ENCODE measurements at regions not wholly inside any gene's neighbourhood (a gene's known extent, or its start where the extent isn't known, plus 50 kb on each side); places are given as distances from the start of the nearest gene placed in this dataset.

DNA sequence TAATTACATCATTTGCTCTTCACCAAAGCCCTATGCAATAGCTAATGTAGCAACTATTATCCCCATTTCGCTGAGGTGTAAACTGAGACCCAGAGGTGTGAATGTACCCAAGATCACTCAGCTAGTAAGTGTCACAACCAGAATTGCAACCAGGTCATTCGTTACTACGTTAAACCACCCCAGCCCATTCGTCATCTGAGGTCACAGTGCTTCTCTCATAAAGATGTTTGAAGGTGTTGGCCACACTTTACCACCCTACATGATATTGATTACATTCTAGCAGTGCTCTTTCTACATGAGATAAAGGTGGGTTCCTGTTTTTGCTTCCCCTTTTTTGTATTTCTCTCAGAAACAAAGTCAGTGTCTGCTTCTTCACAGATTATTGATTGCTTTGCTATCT lies 195.3 kb downstream of the ZBTB18 start:
- no peak for DNase-seq (ENCODE audit: extremely low spot score, insufficient read length, low read depth)
- FAIRE-seq, result no peak

DNA sequence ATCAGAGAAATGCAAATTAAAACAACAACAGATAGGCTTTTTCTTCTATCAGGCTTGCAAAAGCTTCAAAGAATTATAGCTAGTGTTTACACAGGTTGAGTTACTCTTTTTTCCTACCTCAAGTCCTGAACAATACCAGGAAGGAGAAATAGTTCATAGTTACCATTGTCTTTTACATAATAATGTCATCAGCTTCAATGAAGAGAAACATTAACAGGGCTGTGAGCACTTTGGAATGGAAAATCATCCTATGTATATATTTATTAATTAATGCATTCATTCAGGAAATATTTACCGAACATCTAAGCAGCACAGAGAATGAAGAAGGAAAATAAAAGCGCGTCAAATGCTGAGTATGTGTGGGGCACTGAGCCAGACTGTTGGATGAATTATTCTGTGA lies 197.3 kb downstream of the ZBTB18 start:
- FAIRE-seq, result no peak
- DNase-seq (ENCODE audit: extremely low spot score, insufficient read length, low read depth), result no peak

DNA sequence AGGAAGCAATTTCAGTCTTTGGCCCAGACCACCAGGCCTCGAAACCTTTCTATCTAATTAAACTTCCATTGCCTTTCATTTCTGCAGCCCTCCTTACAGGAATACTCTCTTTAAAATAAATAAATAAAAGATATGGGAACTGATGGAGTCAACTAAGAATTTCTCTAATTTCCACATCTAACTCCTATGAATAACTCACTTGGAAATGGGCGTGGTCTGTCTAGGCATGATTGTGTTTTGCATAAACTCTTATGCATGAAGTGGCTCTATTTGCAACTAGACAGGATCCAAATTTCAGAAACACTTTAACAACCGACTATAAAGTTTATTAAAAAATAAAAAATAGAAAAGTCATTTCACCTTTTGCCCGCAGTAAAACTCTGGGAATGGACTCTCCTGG lies 199.5 kb downstream of the ADSS2 start:
- FAIRE-seq, result no peak
- no peak for DNase-seq (ENCODE audit: extremely low spot score, insufficient read length, low read depth)

DNA sequence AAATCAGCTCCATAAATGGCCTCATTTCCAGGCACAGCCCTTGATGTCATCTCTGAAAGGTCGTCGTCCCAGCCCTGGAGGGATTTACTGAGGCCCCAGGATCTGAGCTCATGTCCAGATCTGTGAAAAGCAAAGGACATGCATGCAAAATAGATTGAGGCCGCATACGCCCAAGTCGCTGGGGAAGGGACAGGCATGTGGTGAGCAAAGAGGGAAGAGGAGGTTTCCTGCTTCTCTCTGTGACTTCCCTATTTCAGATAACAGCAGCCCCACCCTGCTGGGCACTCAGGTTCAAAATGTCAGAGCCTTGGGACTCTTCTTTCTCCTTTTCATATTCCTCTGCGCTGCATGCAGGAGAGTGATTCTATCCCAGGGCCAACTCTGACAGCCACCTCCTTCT lies 197.2 kb downstream of the ADSS2 start:
- FAIRE-seq (no peak), DNase-seq (ENCODE audit: extremely low spot score, insufficient read length, low read depth) (no peak)

DNA sequence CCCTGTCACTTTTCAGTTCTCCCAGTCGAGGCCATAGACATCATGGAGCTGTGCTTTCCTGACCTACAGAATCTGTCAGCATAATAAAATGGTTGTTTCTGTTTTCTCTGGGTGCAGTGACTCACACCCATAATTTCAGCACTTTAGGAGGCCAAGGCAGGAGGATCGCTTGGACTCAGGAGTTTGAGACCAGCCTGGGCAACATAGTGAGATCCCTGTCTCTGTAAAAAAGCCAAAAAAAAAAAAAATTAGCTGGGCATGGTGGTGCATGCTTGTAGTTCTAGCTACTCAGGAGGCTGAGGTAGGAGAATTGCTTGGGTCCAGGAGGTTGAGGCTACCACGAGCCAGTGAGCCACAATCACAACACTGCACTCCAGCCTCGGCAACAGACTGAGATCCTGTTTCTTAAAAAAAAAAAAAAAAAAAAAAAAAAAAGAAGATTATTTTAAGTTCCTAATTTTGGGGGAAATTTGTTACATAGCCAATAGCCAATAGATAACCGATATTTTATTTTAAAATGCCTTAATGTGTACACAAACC lies 196.2 kb downstream of the ADSS2 start:
- FAIRE-seq (no peak), DNase-seq (ENCODE audit: extremely low spot score, insufficient read length, low read depth) (no peak)

DNA sequence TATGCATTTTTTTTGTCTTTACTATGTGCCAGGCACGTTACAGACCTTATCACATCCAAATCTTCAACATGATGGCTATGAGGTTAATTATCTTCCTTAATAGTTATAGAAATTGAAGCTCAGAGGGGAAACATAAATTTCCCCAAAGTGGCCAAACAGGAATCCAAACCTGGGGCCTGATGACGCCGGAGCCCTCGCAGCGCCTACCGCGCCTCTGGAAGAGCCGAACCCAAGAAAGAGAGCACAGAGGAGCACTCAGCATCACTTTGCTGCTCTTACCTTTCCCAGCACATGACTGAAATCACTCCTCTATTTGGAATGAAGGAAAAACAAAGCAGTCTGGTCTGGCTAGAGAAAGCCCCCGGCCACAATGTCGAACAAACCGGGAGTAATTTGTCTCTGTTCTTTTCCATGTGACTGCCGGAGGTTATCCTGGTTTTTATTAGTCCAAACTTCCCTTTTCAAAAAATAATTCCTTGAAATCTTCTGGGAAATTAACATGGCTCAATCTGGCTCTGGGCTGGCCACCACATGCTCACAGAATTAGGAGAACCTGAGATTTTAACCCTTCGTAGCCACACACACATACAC lies 195.5 kb downstream of the ADSS2 start:
- no peak for DNase-seq (ENCODE audit: extremely low spot score, insufficient read length, low read depth)
- no peak for FAIRE-seq

DNA sequence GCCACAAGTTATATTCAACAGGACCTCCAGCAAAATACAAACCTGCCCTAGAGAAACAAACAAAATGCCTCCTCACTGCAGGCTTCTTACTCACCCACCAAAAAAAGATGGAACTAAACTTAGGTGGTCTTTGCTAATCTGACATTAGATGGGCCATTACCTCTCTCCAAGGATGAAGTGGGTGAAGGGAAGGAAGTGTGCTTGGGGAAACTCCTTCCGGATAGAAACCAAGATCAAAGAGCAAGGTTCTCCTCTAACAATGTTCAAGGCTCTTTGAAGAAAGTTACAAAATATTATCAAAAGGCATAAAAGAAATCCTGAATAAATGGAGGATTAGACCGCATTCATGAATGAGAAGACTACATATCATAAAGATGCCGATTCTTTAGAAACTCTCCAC lies 187.5 kb downstream of the ADSS2 start:
- DNase-seq (ENCODE audit: extremely low spot score, insufficient read length, low read depth) (no peak), FAIRE-seq (no peak)

GRCh38 chr1:244265507-244265906 lies 186.2 kb downstream of the ADSS2 start:
- no peak for FAIRE-seq
- no peak for DNase-seq (ENCODE audit: extremely low spot score, insufficient read length, low read depth)

DNA sequence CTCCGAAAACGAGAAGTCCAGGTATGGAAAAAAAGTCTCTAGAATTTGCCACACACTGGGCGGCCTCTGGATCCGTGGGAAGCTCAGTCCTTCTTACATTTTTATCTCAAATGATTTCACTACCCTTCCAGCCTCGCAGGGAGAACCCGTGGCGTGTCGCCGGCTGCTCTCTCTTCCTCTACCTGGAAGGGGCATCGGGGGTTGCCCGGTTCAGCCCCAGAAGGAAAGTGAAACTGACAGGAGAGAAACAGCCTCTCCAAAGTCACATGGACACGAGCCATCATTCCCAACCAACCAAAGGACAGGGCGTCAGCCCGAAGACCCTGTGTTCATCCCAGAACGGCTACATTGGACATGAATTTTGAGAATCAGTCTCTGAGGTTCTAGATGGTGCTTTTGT lies 182.5 kb downstream of the ADSS2 start:
- DNase-seq (ENCODE audit: extremely low spot score, insufficient read length, low read depth) (no peak), FAIRE-seq (no peak)

- no peak for FAIRE-seq
- no peak for DNase-seq (ENCODE audit: extremely low spot score, insufficient read length, low read depth)
Observed at GRCh38 chr1:244271004-244271403, 180.7 kb downstream of the ADSS2 start.

- DNase-seq (ENCODE audit: extremely low spot score, insufficient read length, low read depth) (no peak), FAIRE-seq (no peak)
Observed at GRCh38 chr1:244271691-244272308, 179.9 kb downstream of the ADSS2 start.

DNA sequence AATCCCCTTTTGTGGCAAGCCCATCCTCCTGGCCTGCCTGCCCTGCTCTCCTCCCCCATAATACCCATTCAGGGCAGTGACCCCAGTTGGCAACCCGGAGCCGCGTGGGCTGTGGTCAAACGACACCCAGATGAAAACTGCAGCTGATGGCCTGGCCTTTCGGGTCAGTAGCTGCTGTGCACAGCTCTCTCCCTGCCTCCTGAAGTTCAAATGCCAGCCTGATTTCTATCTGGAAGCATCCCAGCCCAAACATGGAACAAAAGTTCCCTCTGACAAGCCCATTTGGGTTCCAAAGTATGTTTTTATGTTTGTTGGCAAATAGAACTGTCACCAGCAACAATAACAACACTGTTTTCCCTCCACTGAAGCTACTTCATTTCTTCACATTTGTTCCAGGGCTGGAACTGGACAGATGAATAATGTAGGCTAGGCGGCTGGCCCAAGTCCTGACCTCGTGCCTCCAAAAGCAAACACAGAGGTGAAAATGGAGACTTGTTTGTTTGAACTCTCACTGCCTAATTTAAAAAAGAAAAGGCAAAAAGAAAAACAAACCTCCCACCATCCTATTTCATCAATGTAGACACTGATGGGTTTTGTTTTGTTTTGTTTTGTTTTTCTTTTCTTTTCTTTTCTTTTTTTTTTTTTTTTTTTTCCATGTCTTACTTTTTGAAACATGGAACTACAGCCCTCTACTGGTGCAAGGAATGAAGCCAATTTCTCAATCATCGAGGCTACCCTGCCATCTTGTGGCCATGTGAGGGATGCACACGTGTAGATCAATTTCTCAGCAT lies 179.0 kb downstream of the ADSS2 start:
- peak; percentile 86 for FAIRE-seq
- peak; percentile 40 for DNase-seq (ENCODE audit: extremely low spot score, insufficient read length, low read depth)

DNA sequence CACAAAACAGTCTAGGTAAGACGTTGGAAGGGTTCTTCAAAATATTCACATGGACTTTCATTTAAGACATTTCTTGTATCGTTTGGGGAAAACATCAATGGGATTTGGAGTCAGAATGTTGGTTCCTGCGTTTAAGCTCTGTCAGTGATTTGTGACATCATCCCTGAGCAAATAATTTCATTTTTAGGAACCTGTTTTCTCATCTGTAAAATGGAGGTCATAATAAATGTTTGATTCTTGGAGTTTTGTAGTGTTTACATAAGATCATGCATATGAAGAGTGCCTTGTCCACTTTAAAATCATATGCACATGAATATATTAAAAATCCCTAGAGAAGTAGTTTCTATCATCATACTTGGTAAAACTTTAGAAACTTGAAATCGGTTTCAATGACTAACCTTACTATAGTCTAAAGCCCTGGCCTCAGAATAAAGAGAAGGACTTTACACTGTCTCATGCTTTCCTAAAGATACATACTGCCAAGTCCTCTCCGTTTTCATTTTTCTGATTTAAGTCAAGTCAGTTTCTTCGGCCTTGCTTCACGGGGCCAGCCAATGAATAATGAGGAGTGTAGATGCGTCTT lies 178.4 kb downstream of the ADSS2 start:
- FAIRE-seq, result no peak
- no peak for DNase-seq (ENCODE audit: extremely low spot score, insufficient read length, low read depth)

DNA sequence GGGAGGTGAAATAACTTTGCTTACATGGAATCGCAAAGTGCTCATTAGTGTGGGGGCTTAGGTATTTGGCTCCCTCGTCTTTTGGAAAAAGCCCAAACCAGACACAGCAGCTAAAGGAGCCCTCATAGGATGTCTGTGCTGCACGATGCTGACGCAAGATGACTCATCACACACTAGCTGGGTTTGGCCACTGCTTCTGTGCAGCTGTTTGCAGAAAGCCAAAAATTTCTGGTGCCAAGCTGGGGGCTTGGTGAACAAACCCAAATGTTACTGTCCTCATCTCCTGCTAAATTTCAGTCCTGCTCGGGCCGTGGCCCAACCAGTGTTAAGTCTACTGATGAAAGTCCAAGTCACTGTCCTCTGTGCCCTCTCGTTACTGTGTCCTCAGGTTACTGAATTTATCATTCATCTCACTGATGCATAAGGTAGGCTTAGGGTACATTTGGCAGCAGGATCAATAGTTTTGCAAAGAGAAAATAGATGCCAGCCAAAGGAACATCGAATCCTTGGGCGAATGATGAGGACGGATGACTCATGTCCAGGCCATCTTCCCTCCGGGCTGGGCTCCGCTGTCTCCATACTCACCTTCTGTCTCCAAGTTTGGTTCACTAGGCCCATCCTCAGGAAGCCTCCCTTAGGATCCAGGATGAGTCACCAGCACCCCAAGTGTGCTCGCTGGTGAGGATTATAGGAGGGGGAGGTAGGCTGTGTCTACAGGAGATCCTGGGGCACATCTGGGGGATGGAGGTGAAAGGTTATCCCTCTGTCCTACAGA lies 177.7 kb downstream of the ADSS2 start:
- no peak for FAIRE-seq
- no peak for DNase-seq (ENCODE audit: extremely low spot score, insufficient read length, low read depth)

DNA sequence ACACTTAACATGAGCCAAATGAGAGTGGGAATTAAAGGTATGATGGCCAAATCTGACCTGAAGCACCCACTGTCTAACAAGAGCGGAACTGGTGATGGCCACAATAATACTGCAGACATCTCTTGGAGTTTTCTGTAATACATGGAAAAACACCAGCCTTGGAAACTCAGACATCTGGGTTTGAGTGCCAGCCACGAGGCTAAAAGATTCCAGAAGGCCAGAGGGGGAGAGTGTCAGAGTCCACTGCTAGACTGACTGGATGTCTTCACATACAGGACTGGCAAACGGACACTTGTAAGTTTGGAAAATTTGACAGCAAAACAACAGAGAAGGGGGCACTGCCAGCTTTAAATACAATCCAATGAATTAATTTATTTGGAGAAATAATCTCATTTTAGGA lies 175.1 kb downstream of the ADSS2 start:
- DNase-seq (ENCODE audit: extremely low spot score, insufficient read length, low read depth) (no peak), FAIRE-seq (no peak)

DNA sequence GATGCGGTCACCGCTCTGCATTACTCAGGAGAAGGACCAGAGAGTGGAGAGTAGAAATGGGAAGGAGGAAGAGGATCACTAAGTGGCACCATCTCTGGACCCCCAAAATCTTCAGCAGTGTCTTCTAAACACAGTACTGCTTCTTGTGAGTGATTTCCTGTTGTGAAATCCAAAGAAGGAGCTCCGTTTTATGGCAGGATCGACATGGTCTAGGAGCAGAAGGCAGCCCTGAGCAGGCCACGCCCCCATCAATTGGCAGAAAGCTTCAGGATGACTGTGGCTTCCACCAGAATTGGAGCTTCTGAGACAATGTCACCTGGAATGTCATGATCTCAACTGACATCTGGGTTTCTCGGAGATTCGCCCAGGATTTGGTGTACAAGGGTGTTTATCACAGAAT lies 171.5 kb downstream of the ADSS2 start:
- FAIRE-seq (no peak), DNase-seq (ENCODE audit: extremely low spot score, insufficient read length, low read depth) (no peak)

DNA sequence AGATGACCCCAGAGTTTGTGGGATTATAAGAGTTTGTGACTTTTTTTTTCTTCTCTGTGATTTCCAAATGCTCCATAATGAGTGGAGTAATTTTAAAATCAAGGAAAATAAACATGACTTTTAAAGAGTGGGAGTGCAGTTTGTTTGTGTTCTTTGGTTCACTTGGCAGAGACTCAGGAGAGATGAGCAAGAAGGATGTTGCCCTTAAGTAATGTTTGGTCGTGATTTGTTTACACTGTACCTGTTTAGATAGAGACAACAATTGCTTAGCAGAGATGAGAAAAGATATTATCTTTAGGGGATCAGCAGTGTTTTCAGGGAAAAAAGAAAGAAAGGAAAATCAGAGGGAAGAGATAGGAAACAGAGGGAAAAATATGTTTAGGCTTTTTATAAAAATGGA lies 170.8 kb downstream of the ADSS2 start:
- no peak for FAIRE-seq
- DNase-seq (ENCODE audit: extremely low spot score, insufficient read length, low read depth), result no peak

DNA sequence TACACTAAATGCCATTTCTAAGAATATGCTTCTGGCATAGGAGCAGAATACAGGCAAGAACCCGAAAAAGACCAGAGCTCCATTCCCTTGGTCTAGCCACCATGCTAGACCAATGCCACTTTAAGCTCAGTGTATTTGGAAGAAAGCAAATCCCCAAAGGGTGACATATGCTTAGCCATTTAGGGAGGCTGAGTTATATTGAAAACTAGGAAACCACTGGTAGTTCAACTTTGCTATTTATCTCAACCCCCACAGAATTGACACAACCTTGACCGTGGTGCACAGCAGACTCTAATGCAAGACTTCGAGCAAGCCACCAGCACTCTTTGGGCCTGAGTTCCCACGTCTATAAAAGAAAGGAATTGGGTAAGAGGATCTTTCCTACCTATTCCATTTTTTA lies 167.9 kb downstream of the ADSS2 start:
- DNase-seq (ENCODE audit: extremely low spot score, insufficient read length, low read depth), result no peak
- no peak for FAIRE-seq

DNA sequence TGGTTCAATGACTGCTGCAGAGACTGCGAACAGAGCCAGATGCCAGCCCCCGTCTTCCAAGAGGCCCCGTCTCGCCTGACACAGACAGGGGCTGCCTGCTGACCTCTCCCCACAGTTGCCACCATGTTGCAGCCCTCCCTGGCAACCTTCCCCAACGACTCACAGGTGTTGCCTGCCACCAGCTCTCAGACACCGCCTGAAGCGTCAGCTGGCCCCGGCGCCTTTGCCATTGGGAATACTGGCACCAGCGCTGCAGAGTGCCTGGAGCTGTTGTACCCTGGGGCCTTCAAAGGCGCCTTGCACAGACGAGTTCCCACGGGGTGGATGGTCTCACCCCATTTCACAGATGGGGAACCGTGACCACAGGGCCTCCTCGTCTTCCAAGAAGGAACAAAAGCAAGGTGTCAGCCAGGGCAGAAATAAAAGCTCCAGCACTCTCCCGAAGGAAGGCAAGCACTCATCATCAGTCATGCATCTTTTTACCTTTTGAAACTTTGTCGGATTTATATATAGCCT lies 167.0 kb downstream of the ADSS2 start:
- no peak for DNase-seq (ENCODE audit: extremely low spot score, insufficient read length, low read depth)
- no peak for FAIRE-seq

DNA sequence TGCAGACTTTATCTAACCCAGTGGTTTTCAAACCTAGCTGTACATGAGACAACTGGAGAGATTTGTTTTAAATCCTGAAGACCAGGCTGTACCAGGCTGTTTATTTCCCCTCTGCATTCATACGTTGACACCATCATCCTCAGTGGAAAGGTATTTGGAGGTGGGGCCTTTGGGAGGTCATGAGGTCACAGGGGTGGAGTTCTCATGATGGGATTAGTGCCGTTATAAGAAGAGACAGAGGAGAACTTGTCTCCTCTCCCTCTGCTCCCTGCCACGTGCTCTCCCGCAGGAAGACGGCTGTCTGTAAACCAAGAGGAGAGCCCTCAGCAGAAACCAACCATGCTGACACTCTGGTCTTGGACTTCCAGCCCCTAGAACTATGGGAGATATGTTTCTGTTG lies 165.4 kb downstream of the ADSS2 start:
- DNase-seq (ENCODE audit: extremely low spot score, insufficient read length, low read depth), result no peak
- no peak for FAIRE-seq

Data from GM18507 (cell line).